Smooth muscle cell (in vitro differentiated cells): ENCODE measurements at regions not wholly inside any gene's neighbourhood (a gene's known extent, or its start where the extent isn't known, plus 50 kb on each side); places are given as distances from the start of the nearest gene placed in this dataset. TPM values are rescaled to one million over a fixed set of nuclear protein-coding genes. Genes with fewer than 3 reads are reported as not detected.

Experiments
- small RNA-seq: library from RNA; depleted of rRNA; stranded (forward); fragments of <200 nt; gene quantifications from one replicate; pipeline ENCODE3, GENCODE V24; 2014

Small RNAs in the stretch of these regions (small RNA-seq; reads per million reads assigned to genes)
- gene RN7SL422P: not detected
